ENCODE measurements at regions not wholly inside any gene's neighbourhood (a gene's known extent, or its start where the extent isn't known, plus 50 kb on each side); places are given as distances from the start of the nearest gene placed in this dataset.

DNA sequence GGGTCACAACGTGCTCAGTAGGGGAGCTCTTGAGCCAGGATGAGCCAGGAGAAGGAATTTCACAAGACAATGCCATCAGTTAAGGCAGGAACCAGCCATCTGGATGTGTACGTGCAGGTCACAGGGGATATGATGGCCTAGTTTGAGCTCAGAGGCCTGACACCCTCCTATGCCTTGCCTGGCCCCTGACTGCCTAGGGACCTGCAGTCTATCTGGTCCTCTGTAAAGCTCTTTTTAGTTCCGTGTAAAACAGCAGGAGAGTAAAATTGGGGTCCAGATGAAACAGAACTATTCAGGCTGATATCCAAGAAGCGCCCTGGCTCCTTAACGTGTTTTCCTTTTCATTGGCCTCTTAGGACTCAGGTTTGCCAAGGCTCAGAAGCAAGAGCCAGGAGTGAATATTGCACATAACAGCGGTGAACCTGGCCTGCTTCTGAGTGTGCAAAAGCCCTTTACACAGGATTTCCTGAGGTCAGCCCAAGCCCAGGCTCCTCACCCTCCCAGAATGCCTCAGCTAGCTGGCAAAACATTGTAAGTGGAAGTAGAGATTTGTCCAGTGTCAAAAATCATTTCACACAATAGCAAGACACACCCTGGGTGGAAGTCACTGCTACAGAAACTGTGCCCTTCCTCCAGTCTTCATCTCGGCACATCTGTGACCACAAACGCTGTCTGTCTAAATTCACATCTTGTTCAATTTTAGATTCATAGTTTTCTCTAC is 777.2 kb downstream of the UQCRFS1 start:
- TF ChIP-seq, protein P1, sequence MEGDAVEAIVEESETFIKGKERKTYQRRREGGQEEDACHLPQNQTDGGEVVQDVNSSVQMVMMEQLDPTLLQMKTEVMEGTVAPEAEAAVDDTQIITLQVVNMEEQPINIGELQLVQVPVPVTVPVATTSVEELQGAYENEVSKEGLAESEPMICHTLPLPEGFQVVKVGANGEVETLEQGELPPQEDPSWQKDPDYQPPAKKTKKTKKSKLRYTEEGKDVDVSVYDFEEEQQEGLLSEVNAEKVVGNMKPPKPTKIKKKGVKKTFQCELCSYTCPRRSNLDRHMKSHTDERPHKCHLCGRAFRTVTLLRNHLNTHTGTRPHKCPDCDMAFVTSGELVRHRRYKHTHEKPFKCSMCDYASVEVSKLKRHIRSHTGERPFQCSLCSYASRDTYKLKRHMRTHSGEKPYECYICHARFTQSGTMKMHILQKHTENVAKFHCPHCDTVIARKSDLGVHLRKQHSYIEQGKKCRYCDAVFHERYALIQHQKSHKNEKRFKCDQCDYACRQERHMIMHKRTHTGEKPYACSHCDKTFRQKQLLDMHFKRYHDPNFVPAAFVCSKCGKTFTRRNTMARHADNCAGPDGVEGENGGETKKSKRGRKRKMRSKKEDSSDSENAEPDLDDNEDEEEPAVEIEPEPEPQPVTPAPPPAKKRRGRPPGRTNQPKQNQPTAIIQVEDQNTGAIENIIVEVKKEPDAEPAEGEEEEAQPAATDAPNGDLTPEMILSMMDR (IDR thresholded peaks at IDR 0.05): no peak
- no peak for TF ChIP-seq EP300 (IDR thresholded peaks at IDR 0.05)
